ENCODE measurements at regions not wholly inside any gene's neighbourhood (a gene's known extent, or its start where the extent isn't known, plus 50 kb on each side); places are given as distances from the start of the nearest gene placed in this dataset.
"Not testable (repeated sequence)": the region's sequence is repeated elsewhere in the genome, so short reads cannot be mapped to it uniquely, and the experiment has no call there.

- no peak for DNase-seq
Observed at GRCh38 chr10:45564303-45564959, 108.1 kb downstream of the ZFAND4 start.

GRCh38 chr10:45561952-45562351 lies 110.6 kb downstream of the ZFAND4 start:
- no peak for DNase-seq

DNA sequence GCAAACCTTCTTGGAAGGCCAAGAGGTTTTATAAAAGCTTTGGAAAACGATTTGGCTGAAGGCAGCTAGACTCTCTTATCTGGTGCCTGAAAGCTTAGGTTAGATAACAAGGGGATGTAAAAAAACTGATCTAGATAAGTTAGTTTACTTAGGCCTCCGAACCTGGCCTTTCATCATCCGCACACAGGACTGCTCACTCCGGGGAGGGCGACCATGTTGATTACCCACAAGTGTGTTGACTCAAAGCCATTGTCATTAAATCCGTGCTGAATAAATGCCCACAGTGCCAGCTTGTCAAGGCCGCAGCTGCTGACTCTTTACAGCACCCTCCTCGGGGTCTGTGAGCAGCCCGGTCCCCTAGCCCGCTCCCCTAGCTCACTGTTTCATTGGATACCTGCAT lies 112.3 kb downstream of the ZFAND4 start:
- no peak for DNase-seq

- peak in 1 of 5 experiments; percentile 34 for DNase-seq
Observed at GRCh38 chr10:45558425-45558824, 114.1 kb downstream of the ZFAND4 start.

- DNase-seq, result peak in 2 of 5 experiments; percentile 9 to 81
Observed at GRCh38 chr10:45557275-45557905, 115.2 kb downstream of the ZFAND4 start.

- DNase-seq, result no peak
Observed at GRCh38 chr10:45555795-45556194, 116.8 kb downstream of the ZFAND4 start.

GRCh38 chr10:45555332-45555731 lies 117.2 kb downstream of the ZFAND4 start:
- DNase-seq, result not testable (repeated sequence)

GRCh38 chr10:45553613-45554012 lies 119.0 kb downstream of the ZFAND4 start:
- DNase-seq, result no peak

- DNase-seq, result no peak
Observed at GRCh38 chr10:45553155-45553554, 119.4 kb downstream of the ZFAND4 start.

DNA sequence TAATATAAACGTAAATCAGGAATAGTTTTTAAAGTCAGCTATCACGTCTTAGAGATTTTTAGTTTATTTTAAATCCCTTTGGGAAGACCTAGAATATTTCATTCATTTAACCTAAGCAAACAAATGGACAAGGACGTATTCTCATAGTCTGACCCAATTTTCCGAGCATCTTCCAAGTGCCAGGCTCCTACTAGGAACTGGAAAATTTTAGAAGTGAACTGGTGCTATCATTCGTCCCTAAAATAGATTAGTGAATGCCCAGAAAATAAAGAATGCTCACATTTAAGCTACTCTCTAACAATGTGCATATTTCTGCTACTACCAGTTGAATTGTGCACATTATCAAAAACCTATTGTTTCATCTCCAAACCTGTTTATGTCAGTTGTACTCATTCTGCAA lies 120.1 kb downstream of the ZFAND4 start:
- no peak for DNase-seq

- DNase-seq, result no peak
Observed at GRCh38 chr10:45550903-45551786, 121.4 kb downstream of the ZFAND4 start.

DNA sequence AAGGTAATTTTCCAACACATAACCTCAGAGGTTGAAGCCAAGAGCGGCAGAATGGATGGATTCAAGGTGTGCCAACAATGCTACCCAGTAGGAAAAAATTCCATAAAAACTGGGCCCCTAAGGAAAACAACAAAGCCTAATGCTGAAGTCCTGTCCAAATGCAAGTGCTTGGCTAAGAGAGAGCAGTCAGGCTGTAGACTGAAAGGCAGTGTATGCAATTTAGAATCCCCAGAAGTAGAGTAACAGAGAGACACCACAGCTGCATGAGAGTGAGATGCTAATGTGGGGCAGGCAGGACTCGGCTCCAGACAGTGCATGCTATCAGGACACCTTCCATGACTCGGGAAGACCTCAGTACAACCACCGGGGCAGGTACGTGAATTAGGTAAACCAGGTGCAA lies 124.5 kb downstream of the ZFAND4 start:
- no peak for DNase-seq

- no peak for DNase-seq
Observed at GRCh38 chr10:45547207-45547606, 125.4 kb downstream of the ZFAND4 start.

GRCh38 chr10:45545150-45545549 lies 127.4 kb downstream of the ZFAND4 start:
- DNase-seq, result no peak

GRCh38 chr10:45544191-45544590 lies 128.4 kb downstream of the ZFAND4 start:
- DNase-seq, result no peak

GRCh38 chr10:45541032-45541431 lies 131.5 kb downstream of the ZFAND4 start:
- DNase-seq, result not testable (repeated sequence)

GRCh38 chr10:45540589-45540988 lies 132.0 kb downstream of the ZFAND4 start:
- DNase-seq, result not testable (repeated sequence)

GRCh38 chr10:45539569-45539968 lies 133.0 kb downstream of the ZFAND4 start:
- not testable (repeated sequence) for DNase-seq

GRCh38 chr10:45534572-45534971 lies 138.0 kb downstream of the ZFAND4 start:
- DNase-seq, result no peak

GRCh38 chr10:45532480-45532879 lies 140.1 kb downstream of the ZFAND4 start:
- DNase-seq, result no peak

GRCh38 chr10:45526309-45526905 lies 146.2 kb downstream of the ZFAND4 start:
- no peak for DNase-seq

GRCh38 chr10:45520476-45520875 lies 146.5 kb downstream of the ALOX5 start:
- no peak for DNase-seq

- DNase-seq, result no peak
Observed at GRCh38 chr10:45518741-45519140, 144.7 kb downstream of the ALOX5 start.

All from T-helper 2 cell (primary cell).